ENCODE measurements at regions not wholly inside any gene's neighbourhood (a gene's known extent, or its start where the extent isn't known, plus 50 kb on each side); places are given as distances from the start of the nearest gene placed in this dataset.

DNA sequence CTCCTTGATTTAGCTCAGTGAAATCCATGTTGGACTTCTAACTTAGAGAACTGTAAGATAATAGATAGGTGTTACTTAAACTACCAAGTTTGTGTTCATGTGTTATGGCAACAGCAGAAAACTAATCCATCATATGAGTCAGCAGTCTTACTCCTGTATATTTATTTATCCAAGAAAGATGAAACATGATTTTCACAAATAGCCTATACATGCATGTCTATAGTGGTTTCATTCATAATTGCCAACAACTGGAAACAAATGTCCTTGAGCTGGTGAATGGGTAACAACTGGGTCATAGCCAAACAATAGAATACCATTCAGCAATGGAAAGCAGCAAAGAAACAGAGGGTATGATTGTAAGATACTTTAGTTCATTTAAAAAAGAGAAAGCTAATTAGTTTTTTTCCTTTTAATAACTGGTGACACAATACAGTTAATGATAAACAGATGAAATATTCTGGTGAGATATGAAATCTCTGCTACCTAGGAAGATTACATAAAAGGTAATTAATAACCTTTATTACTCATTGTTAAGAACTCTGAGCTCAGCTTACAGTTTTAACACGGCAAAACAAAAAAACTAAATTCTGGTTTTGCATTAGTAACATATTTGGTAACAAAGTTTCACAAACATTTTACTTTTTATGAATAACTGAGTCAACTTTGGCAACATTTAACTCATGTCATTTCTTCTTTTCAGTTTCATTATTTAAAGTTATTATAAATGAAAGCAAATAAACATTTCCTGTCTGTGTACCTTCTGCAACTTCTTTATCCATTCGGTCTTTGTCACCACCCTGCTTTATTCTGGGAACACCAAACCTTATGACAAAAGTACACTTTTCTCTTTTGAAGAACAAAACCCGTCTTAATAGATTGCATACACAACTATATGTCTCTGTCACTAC lies 181.3 kb downstream of the LIG4 start:
- Mint-ChIP-seq H3K27me3 (ENCODE audit: insufficient read depth, unreplicated experiment) (no peaks in the 10 kb centered on the region), H3K4me1 (ENCODE audit: low read depth, unreplicated experiment) (peaks cover 7% of the 10 kb centered on the region), H3K4me3 (ENCODE audit: unreplicated experiment) (no peak overlapping the region), H3K36me3 (ENCODE audit: insufficient read depth, unreplicated experiment) (no peaks in the 10 kb centered on the region), H3K9me3 (ENCODE audit: unreplicated experiment) (peaks cover 10% of the 10 kb centered on the region), H3K27ac (ENCODE audit: unreplicated experiment) (no peak overlapping the region)
- ChIA-PET POLR2A (no interaction called here), CTCF (no interaction called here)
- TF ChIP-seq, protein P1, sequence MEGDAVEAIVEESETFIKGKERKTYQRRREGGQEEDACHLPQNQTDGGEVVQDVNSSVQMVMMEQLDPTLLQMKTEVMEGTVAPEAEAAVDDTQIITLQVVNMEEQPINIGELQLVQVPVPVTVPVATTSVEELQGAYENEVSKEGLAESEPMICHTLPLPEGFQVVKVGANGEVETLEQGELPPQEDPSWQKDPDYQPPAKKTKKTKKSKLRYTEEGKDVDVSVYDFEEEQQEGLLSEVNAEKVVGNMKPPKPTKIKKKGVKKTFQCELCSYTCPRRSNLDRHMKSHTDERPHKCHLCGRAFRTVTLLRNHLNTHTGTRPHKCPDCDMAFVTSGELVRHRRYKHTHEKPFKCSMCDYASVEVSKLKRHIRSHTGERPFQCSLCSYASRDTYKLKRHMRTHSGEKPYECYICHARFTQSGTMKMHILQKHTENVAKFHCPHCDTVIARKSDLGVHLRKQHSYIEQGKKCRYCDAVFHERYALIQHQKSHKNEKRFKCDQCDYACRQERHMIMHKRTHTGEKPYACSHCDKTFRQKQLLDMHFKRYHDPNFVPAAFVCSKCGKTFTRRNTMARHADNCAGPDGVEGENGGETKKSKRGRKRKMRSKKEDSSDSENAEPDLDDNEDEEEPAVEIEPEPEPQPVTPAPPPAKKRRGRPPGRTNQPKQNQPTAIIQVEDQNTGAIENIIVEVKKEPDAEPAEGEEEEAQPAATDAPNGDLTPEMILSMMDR (IDR thresholded peaks at IDR 0.05; ENCODE audit: insufficient read depth in 1 of 2, low read depth in 1 of 2, low read length in 1 of 2, severe bottlenecking in 1 of 2, unreplicated experiment in 1 of 2), result no peak
- Histone ChIP-seq H3K9me3 (no peaks in the 10 kb centered on the region), H3K4me1 (no peaks in the 10 kb centered on the region), H3K36me3 (ENCODE audit: control insufficient read depth, insufficient read depth, low read length) (no peaks in the 10 kb centered on the region), H3K27me3 (replicated peaks; ENCODE audit: control insufficient read depth, insufficient read depth, low read length) (no peaks in the 10 kb centered on the region), H3K4me3 (ENCODE audit: low read depth, low read length) (no peak overlapping the region)
- DNase-seq, result no peak
- intact Hi-C loops (cut with micrococcal nuclease; ENCODE audit: unreplicated experiment), result no loop called here
- no TSS peak for BruUV-seq (replicated peaks)

DNA sequence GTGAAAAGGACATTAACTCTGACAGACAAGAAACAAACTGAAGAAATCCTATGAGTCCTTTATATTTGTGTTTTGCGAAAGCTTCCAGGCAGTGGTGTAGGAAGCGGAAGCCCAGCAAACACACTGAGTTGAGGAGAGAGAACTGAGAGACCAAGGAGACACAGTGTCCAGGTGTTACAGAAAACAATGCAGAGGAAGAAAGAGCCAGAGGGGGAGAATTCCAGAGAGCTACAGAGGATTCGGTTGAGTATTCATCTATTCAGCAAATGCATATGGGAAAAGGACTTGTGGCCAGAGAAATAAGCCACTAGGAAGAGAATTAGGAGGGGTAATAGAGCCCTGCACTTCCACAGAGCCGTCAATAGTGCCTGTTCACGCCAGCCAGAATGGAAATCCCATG lies 183.5 kb downstream of the LIG4 start:
- Mint-ChIP-seq H3K27ac (ENCODE audit: unreplicated experiment) (no peak overlapping the region), H3K4me3 (ENCODE audit: unreplicated experiment) (no peak overlapping the region), H3K4me1 (ENCODE audit: low read depth, unreplicated experiment) (peaks cover 7% of the 10 kb centered on the region), H3K27me3 (ENCODE audit: insufficient read depth, unreplicated experiment) (no peaks in the 10 kb centered on the region), H3K36me3 (ENCODE audit: insufficient read depth, unreplicated experiment) (no peaks in the 10 kb centered on the region), H3K9me3 (ENCODE audit: unreplicated experiment) (peaks cover 10% of the 10 kb centered on the region)
- no peaks in the 10 kb centered on the region for H3K9me3 ChIP-seq
- ChIA-PET POLR2A (no interaction called here), CTCF (no interaction called here)
- TF ChIP-seq, protein P1 (IDR thresholded peaks at IDR 0.05; ENCODE audit: insufficient read depth in 1 of 2, low read depth in 1 of 2, low read length in 1 of 2, severe bottlenecking in 1 of 2, unreplicated experiment in 1 of 2), result no peak
- peaks cover 5% of the 10 kb centered on the region; the same call in 1 of the 2 replicates for H3K4me1 ChIP-seq
- no peaks in the 10 kb centered on the region for H3K36me3 ChIP-seq (ENCODE audit: control insufficient read depth, insufficient read depth, low read length)
- no TSS peak for BruUV-seq (replicated peaks)
- no peak for DNase-seq
- no peak overlapping the region for H3K4me3 ChIP-seq (ENCODE audit: low read depth, low read length)
- H3K27me3 ChIP-seq (replicated peaks; ENCODE audit: control insufficient read depth, insufficient read depth, low read length), result no peaks in the 10 kb centered on the region
- intact Hi-C loops (cut with micrococcal nuclease; ENCODE audit: unreplicated experiment), result no loop called here

DNA sequence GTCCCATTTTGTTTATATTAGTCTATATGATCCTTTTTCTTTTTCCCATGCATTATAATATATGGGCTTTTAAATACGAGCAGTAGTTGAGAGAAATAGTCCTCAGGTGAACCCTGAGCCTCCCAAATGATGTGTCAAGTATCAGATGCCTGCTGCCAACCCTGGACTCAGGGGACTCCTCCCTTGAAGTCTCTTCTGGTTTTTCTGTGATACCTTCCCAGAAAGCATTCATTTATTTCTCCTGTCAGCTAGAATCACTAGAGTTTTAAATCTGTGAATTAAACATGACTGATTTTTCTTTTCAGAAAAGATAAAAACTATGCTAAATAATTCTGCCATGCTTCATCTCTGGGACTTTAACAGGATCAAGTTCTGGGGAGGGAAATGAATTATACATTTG lies 184.6 kb downstream of the LIG4 start:
- H3K27ac Mint-ChIP-seq (ENCODE audit: unreplicated experiment), result no peak overlapping the region
- TF ChIP-seq, protein P1 (IDR thresholded peaks at IDR 0.05; ENCODE audit: insufficient read depth in 1 of 2, low read depth in 1 of 2, low read length in 1 of 2, severe bottlenecking in 1 of 2, unreplicated experiment in 1 of 2), result no peak
- no peaks in the 10 kb centered on the region for H3K27me3 ChIP-seq (replicated peaks; ENCODE audit: control insufficient read depth, insufficient read depth, low read length)
- no TSS peak for BruUV-seq (replicated peaks)
- H3K9me3 Mint-ChIP-seq (ENCODE audit: unreplicated experiment), result peaks cover 2% of the 10 kb centered on the region
- DNase-seq, result no peak
- intact Hi-C loops (cut with micrococcal nuclease; ENCODE audit: unreplicated experiment), result no loop called here
- H3K4me1 Mint-ChIP-seq (ENCODE audit: low read depth, unreplicated experiment), result peaks cover under 1% of the 10 kb centered on the region
- no peaks in the 10 kb centered on the region for H3K36me3 Mint-ChIP-seq (ENCODE audit: insufficient read depth, unreplicated experiment)
- no peak overlapping the region for H3K4me3 ChIP-seq (ENCODE audit: low read depth, low read length)
- CTCF ChIA-PET, result no interaction called here
- H3K4me1 ChIP-seq, result peaks cover 7% of the 10 kb centered on the region; the same call in 1 of the 2 replicates
- no peaks in the 10 kb centered on the region for H3K36me3 ChIP-seq (ENCODE audit: control insufficient read depth, insufficient read depth, low read length)
- no peaks in the 10 kb centered on the region for H3K9me3 ChIP-seq
- POLR2A ChIA-PET, result no interaction called here
- H3K27me3 Mint-ChIP-seq (ENCODE audit: insufficient read depth, unreplicated experiment), result no peaks in the 10 kb centered on the region
- no peak overlapping the region for H3K4me3 Mint-ChIP-seq (ENCODE audit: unreplicated experiment)
